ENCODE measurements at regions not wholly inside any gene's neighbourhood (a gene's known extent, or its start where the extent isn't known, plus 50 kb on each side); places are given as distances from the start of the nearest gene placed in this dataset.

- TF ChIP-seq CTCF (IDR thresholded peaks at IDR 0.05; ENCODE audit: control insufficient read depth, extremely low read depth, insufficient read depth): no peak
- no peak overlapping the region for H3K4me3 ChIP-seq (ENCODE audit: low read depth, low read length)
- no peak for DNase-seq (ENCODE audit: low read depth)
Measured at GRCh38 chr2:121858847-121859246, 103.4 kb downstream of the TSN start.

- no peak for TF ChIP-seq CTCF (IDR thresholded peaks at IDR 0.05; ENCODE audit: control insufficient read depth, extremely low read depth, insufficient read depth)
- DNase-seq (ENCODE audit: low read depth): no peak
- H3K4me3 ChIP-seq (ENCODE audit: low read depth, low read length): no peak overlapping the region
Measured at GRCh38 chr2:121860033-121860757, 104.7 kb downstream of the TSN start.

- no peak overlapping the region for H3K4me3 ChIP-seq (ENCODE audit: low read depth, low read length)
- no peak for DNase-seq (ENCODE audit: low read depth)
- no peak for TF ChIP-seq CTCF (IDR thresholded peaks at IDR 0.05; ENCODE audit: control insufficient read depth, extremely low read depth, insufficient read depth)
Measured at GRCh38 chr2:121860758-121861227, 105.3 kb downstream of the TSN start.

- TF ChIP-seq CTCF (IDR thresholded peaks at IDR 0.05; ENCODE audit: control insufficient read depth, extremely low read depth, insufficient read depth): no peak
- H3K4me3 ChIP-seq (ENCODE audit: low read depth, low read length): no peak overlapping the region
- no peak for DNase-seq (ENCODE audit: low read depth)
Measured at GRCh38 chr2:121862286-121862685, 106.8 kb downstream of the TSN start.

GRCh38 chr2:121865914-121866313, 110.5 kb downstream of the TSN start:
- TF ChIP-seq CTCF (IDR thresholded peaks at IDR 0.05; ENCODE audit: control insufficient read depth, extremely low read depth, insufficient read depth): no peak
- no peak for DNase-seq (ENCODE audit: low read depth)
- H3K4me3 ChIP-seq (ENCODE audit: low read depth, low read length): no peak overlapping the region

- DNase-seq (ENCODE audit: low read depth): no peak
- no peak overlapping the region for H3K4me3 ChIP-seq (ENCODE audit: low read depth, low read length)
- TF ChIP-seq CTCF (IDR thresholded peaks at IDR 0.05; ENCODE audit: control insufficient read depth, extremely low read depth, insufficient read depth): no peak
Measured at GRCh38 chr2:121866789-121867188, 111.3 kb downstream of the TSN start.

- no peak for TF ChIP-seq CTCF (IDR thresholded peaks at IDR 0.05; ENCODE audit: control insufficient read depth, extremely low read depth, insufficient read depth)
- no peak overlapping the region for H3K4me3 ChIP-seq (ENCODE audit: low read depth, low read length)
- no peak for DNase-seq (ENCODE audit: low read depth)
Measured at GRCh38 chr2:121868652-121869051, 113.2 kb downstream of the TSN start.

Data from LNCaP clone FGC (cell line).